ENCODE measurements at regions not wholly inside any gene's neighbourhood (a gene's known extent, or its start where the extent isn't known, plus 50 kb on each side); places are given as distances from the start of the nearest gene placed in this dataset.

GRCh38 chr2:220478305-220479058 lies 851.1 kb downstream of the SLC4A3 start:
- Mint-ChIP-seq H3K36me3 (ENCODE audit: low read depth, unreplicated experiment) (no peaks in the 10 kb centered on the region), H3K27ac (ENCODE audit: unreplicated experiment) (no peak overlapping the region), H3K4me3 (ENCODE audit: unreplicated experiment) (no peak overlapping the region), H3K4me1 (ENCODE audit: low read depth, unreplicated experiment) (no peaks in the 10 kb centered on the region), H3K9me3 (ENCODE audit: unreplicated experiment) (no peaks in the 10 kb centered on the region), H3K27me3 (ENCODE audit: low read depth, unreplicated experiment) (no peaks in the 10 kb centered on the region)
- Histone ChIP-seq H3K4me2 (ENCODE audit: low read length) (no peak overlapping the region), H3K9ac (ENCODE audit: low read length) (no peak overlapping the region), H3K27me3 (ENCODE audit: insufficient read depth, low read length) (no peaks in the 10 kb centered on the region), H3K9me3 (ENCODE audit: insufficient read depth, low read depth, low read length) (no peaks in the 10 kb centered on the region), H3K27ac (ENCODE audit: low read depth, low read length) (no peak overlapping the region), H3K36me3 (ENCODE audit: insufficient read depth, low read length) (no peaks in the 10 kb centered on the region), H3K4me1 (ENCODE audit: insufficient read depth, low read length) (no peaks in the 10 kb centered on the region), H4K20me1 (ENCODE audit: insufficient read depth, low read length) (no peaks in the 10 kb centered on the region), H2AFZ (ENCODE audit: low read depth, low read length) (no peak overlapping the region), H3K4me3 (ENCODE audit: insufficient read depth, low read depth, low read length) (no peak overlapping the region), H3K79me2 (ENCODE audit: insufficient read depth, low read length) (no peaks in the 10 kb centered on the region)
- TF ChIP-seq EZH2 (IDR thresholded peaks at IDR 0.05; ENCODE audit: insufficient read depth, low read length), result no peak
- TF ChIP-seq, protein P1, sequence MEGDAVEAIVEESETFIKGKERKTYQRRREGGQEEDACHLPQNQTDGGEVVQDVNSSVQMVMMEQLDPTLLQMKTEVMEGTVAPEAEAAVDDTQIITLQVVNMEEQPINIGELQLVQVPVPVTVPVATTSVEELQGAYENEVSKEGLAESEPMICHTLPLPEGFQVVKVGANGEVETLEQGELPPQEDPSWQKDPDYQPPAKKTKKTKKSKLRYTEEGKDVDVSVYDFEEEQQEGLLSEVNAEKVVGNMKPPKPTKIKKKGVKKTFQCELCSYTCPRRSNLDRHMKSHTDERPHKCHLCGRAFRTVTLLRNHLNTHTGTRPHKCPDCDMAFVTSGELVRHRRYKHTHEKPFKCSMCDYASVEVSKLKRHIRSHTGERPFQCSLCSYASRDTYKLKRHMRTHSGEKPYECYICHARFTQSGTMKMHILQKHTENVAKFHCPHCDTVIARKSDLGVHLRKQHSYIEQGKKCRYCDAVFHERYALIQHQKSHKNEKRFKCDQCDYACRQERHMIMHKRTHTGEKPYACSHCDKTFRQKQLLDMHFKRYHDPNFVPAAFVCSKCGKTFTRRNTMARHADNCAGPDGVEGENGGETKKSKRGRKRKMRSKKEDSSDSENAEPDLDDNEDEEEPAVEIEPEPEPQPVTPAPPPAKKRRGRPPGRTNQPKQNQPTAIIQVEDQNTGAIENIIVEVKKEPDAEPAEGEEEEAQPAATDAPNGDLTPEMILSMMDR (IDR thresholded peaks at IDR 0.05; ENCODE audit: insufficient read depth, low read depth, low read length), result no peak
- no peak for DNase-seq (ENCODE audit: low read depth)
- no peak for FAIRE-seq

GRCh38 chr2:220482716-220483115 lies 855.3 kb downstream of the SLC4A3 start:
- Histone ChIP-seq H3K9me3 (ENCODE audit: insufficient read depth, low read depth, low read length) (no peaks in the 10 kb centered on the region), H4K20me1 (ENCODE audit: insufficient read depth, low read length) (no peaks in the 10 kb centered on the region), H3K36me3 (ENCODE audit: insufficient read depth, low read length) (no peaks in the 10 kb centered on the region), H3K27me3 (ENCODE audit: insufficient read depth, low read length) (no peaks in the 10 kb centered on the region), H3K27ac (ENCODE audit: low read depth, low read length) (no peak overlapping the region), H3K4me3 (ENCODE audit: insufficient read depth, low read depth, low read length) (no peak overlapping the region), H3K4me1 (ENCODE audit: insufficient read depth, low read length) (no peaks in the 10 kb centered on the region), H3K4me2 (ENCODE audit: low read length) (no peak overlapping the region), H3K9ac (ENCODE audit: low read length) (no peak overlapping the region), H2AFZ (ENCODE audit: low read depth, low read length) (no peak overlapping the region), H3K79me2 (ENCODE audit: insufficient read depth, low read length) (no peaks in the 10 kb centered on the region)
- Mint-ChIP-seq H3K36me3 (ENCODE audit: low read depth, unreplicated experiment) (no peaks in the 10 kb centered on the region), H3K27me3 (ENCODE audit: low read depth, unreplicated experiment) (peaks cover 4% of the 10 kb centered on the region), H3K9me3 (ENCODE audit: unreplicated experiment) (no peaks in the 10 kb centered on the region), H3K4me3 (ENCODE audit: unreplicated experiment) (no peak overlapping the region), H3K4me1 (ENCODE audit: low read depth, unreplicated experiment) (no peaks in the 10 kb centered on the region), H3K27ac (ENCODE audit: unreplicated experiment) (no peak overlapping the region)
- FAIRE-seq, result no peak
- TF ChIP-seq, protein P1 (IDR thresholded peaks at IDR 0.05; ENCODE audit: insufficient read depth, low read depth, low read length), result no peak
- no peak for TF ChIP-seq EZH2 (IDR thresholded peaks at IDR 0.05; ENCODE audit: insufficient read depth, low read length)
- DNase-seq (ENCODE audit: low read depth), result no peak

DNA sequence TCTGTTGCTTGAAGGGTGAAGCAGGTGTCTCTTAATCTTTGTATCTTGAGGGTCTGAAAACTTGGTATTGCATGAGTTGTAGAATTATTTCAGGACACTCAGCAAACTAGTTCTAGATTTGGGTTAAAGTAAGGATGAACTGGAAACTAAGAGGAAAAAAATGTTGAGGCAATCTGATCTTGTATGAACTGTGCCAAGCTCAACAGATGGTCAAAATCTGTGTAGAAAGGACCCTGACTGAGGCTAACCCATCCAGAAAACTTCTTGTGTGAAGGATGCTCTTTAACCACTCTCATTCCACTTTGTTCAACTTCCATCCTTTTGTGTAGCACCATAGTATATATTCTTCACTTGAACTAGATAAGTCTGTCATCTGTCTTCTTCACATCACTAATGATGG lies 861.7 kb downstream of the SLC4A3 start:
- H3K4me3 Mint-ChIP-seq (ENCODE audit: unreplicated experiment), result no peak overlapping the region
- H3K36me3 Mint-ChIP-seq (ENCODE audit: low read depth, unreplicated experiment), result no peaks in the 10 kb centered on the region
- no peaks in the 10 kb centered on the region for H3K9me3 ChIP-seq (ENCODE audit: insufficient read depth, low read depth, low read length)
- H3K27ac ChIP-seq (ENCODE audit: low read depth, low read length), result no peak overlapping the region
- FAIRE-seq (no peak), DNase-seq (ENCODE audit: low read depth) (no peak)
- no peaks in the 10 kb centered on the region for H3K27me3 ChIP-seq (ENCODE audit: insufficient read depth, low read length)
- H3K27ac Mint-ChIP-seq (ENCODE audit: unreplicated experiment), result no peak overlapping the region
- no peak overlapping the region for H2AFZ ChIP-seq (ENCODE audit: low read depth, low read length)
- H3K4me2 ChIP-seq (ENCODE audit: low read length), result no peak overlapping the region
- H3K36me3 ChIP-seq (ENCODE audit: insufficient read depth, low read length), result no peaks in the 10 kb centered on the region
- no peaks in the 10 kb centered on the region for H3K9me3 Mint-ChIP-seq (ENCODE audit: unreplicated experiment)
- H3K4me1 ChIP-seq (ENCODE audit: insufficient read depth, low read length), result no peaks in the 10 kb centered on the region
- H3K4me3 ChIP-seq (ENCODE audit: insufficient read depth, low read depth, low read length), result no peak overlapping the region
- no peaks in the 10 kb centered on the region for H4K20me1 ChIP-seq (ENCODE audit: insufficient read depth, low read length)
- H3K9ac ChIP-seq (ENCODE audit: low read length), result no peak overlapping the region
- H3K4me1 Mint-ChIP-seq (ENCODE audit: low read depth, unreplicated experiment), result no peaks in the 10 kb centered on the region
- TF ChIP-seq EZH2 (IDR thresholded peaks at IDR 0.05; ENCODE audit: insufficient read depth, low read length), result no peak
- TF ChIP-seq, protein P1 (IDR thresholded peaks at IDR 0.05; ENCODE audit: insufficient read depth, low read depth, low read length), result no peak
- no peaks in the 10 kb centered on the region for H3K79me2 ChIP-seq (ENCODE audit: insufficient read depth, low read length)
- H3K27me3 Mint-ChIP-seq (ENCODE audit: low read depth, unreplicated experiment), result peaks cover 13% of the 10 kb centered on the region
